ENCODE measurements at regions not wholly inside any gene's neighbourhood (a gene's known extent, or its start where the extent isn't known, plus 50 kb on each side); places are given as distances from the start of the nearest gene placed in this dataset.

DNA sequence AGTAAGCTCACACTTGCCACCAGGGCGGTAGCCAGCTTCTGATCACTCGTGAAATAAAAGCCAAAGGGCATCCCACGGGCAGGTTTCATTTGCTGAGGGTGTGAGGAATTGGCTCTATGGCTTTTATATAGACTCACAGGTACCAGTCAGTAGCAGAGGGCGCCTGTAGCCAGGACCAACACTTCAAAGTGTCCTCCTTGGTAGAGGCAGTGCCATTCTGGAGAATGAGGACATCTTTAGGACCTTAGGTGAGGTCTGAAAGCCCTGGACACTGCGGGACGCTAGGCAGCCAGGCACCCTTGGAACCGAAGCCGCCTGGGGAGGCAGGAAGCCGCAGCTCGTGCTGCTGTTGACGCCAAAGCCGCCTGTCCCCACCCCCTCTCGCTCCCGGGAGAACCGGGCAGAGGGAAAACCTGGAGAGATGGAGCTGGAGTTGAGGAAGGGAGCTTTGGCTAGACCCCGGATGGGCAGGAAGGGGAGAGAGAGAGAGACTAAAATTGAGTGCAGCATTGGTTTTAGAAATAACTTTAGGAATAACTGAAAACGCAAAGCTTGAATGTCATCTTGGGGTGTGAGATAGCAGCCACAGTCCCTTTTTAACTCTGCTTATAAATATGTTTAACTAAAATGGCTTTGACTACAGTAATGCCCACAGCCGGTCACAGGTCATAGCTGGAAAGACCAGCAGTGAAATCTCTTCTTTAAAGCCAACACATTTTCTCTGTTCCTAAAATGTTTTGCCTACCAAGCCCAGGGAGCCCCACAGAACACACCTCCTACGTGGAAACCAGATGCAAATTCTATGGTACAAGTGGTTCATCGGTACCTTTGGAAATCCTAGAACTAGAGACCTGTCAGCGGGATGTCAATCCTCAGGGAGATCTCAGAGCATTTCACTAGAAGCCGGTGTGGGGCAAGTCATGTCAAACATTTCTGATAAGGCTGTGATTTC is 128.5 kb upstream of the CDYL start:
- TF ChIP-seq, protein P1, sequence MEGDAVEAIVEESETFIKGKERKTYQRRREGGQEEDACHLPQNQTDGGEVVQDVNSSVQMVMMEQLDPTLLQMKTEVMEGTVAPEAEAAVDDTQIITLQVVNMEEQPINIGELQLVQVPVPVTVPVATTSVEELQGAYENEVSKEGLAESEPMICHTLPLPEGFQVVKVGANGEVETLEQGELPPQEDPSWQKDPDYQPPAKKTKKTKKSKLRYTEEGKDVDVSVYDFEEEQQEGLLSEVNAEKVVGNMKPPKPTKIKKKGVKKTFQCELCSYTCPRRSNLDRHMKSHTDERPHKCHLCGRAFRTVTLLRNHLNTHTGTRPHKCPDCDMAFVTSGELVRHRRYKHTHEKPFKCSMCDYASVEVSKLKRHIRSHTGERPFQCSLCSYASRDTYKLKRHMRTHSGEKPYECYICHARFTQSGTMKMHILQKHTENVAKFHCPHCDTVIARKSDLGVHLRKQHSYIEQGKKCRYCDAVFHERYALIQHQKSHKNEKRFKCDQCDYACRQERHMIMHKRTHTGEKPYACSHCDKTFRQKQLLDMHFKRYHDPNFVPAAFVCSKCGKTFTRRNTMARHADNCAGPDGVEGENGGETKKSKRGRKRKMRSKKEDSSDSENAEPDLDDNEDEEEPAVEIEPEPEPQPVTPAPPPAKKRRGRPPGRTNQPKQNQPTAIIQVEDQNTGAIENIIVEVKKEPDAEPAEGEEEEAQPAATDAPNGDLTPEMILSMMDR (conservative IDR thresholded peaks at IDR 0.05 in 1 of 2, IDR thresholded peaks at IDR 0.05 in 1 of 2; ENCODE audit: extremely low read depth in 1 of 2, insufficient read depth in 1 of 2, low read depth in 1 of 2, low read length in 2 of 2): no peak
- no peak for TF ChIP-seq EZH2 (IDR thresholded peaks at IDR 0.05; ENCODE audit: borderline replicate concordance, low read length)
